Tibial nerve (tissue), 4 donors: ENCODE measurements at regions not wholly inside any gene's neighbourhood (a gene's known extent, or its start where the extent isn't known, plus 50 kb on each side); places are given as distances from the start of the nearest gene placed in this dataset.

Experiments
- DNase-seq, 2 donors: peaks; one replicate each; pipeline ENCODE4 v3.0.0-alpha.2; 2019; ENCODE audit warnings: low spot score in 2 of 2
- H3K27ac ChIP-seq, 4 donors: fragments of 200-600 bp; sonication (generic) in 3 of 4; one replicate each; pipeline ENCODE4 v1.5.1; 2017 to 2019; ENCODE audit warnings: mild to moderate bottlenecking in 1 of 4
- H3K27me3 ChIP-seq, 2 donors: fragments of 200-600 bp; sonication (generic) in 1 of 2; one replicate each; pipeline versions ENCODE4 v1.5.1 to v1.6.0; 2017 to 2019
- H3K36me3 ChIP-seq, 3 donors: fragments of 200-600 bp; sonication (generic); one replicate each; pipeline ENCODE4 v1.5.1; 2018 to 2019
- H3K4me1 ChIP-seq, 4 donors: fragments of 200-600 bp; sonication (generic) in 3 of 4; one replicate each; pipeline ENCODE4 v1.5.1; 2017 to 2019
- H3K4me3 ChIP-seq, 4 donors: fragments of 200-600 bp; sonication (generic) in 3 of 4; one replicate each; pipeline ENCODE4 v1.5.1; 2017 to 2019; ENCODE audit warnings: mild to moderate bottlenecking in 1 of 4, moderate library complexity in 1 of 4
- H3K9me3 ChIP-seq, 4 donors: fragments of 200-600 bp; sonication (generic) in 3 of 4; one replicate each; pipeline ENCODE4 v1.5.1; 2017 to 2019
- CTCF ChIP-seq, 5 experiments: fragments of 200-600 bp in 3 of 5; fragments of 450-650 bp in 2 of 5; sonication (generic) in 3 of 5; IDR thresholded peaks; one replicate each; pipeline ENCODE4 v1.5.1; 2016 to 2019; ENCODE audit warnings: antibody characterized with exemption in 5 of 5, mild to moderate bottlenecking in 3 of 5, moderate library complexity in 2 of 5
- EP300 ChIP-seq, 2 donors: sonication (generic); formaldehyde crosslinking; IDR thresholded peaks; one replicate each; pipeline ENCODE4 v1.6.1; 2017; ENCODE audit warnings: antibody characterized with exemption in 2 of 2, mild to moderate bottlenecking in 1 of 2
- POLR2A ChIP-seq, 2 donors: fragments of 450-650 bp; IDR thresholded peaks; one replicate each; pipeline ENCODE4 v1.6.1; 2017; ENCODE audit warnings: antibody characterized with exemption in 2 of 2, mild to moderate bottlenecking in 2 of 2, moderate library complexity in 2 of 2
- WGBS, 2 donors: methylation state at CpG; one replicate each; pipeline ENCODE4 v1.1.5; 2018; 5-methylcytosine and 5-hydroxymethylcytosine counted together

GRCh38 chr22:34111210-34111824 lies 191.0 kb upstream of the LARGE1 start:
- peak in 1 of 2 donors; percentile 14 for DNase-seq

GRCh38 chr22:34113381-34113780 lies 193.1 kb upstream of the LARGE1 start:
- Histone ChIP-seq H3K36me3 (no peaks in the 10 kb centered on the region), H3K4me1 (peaks cover 0 to 4% (median 0%) of the 10 kb centered on the region in 4 donors), H3K27me3 (no peaks in the 10 kb centered on the region), H3K27ac (no peak overlapping the region), H3K4me3 (no peak overlapping the region), H3K9me3 (peaks cover 0 to 6% (median 0%) of the 10 kb centered on the region in 4 donors)
- no peak for DNase-seq
- no peak for TF ChIP-seq EP300 (IDR thresholded peaks at IDR 0.05)
- no peak for TF ChIP-seq POLR2A (IDR thresholded peaks at IDR 0.05)
- TF ChIP-seq CTCF (IDR thresholded peaks at IDR 0.05), result no peak
- 50 to 61% methylated on average over 6 of the region's 6 CpGs for WGBS, 2 donors

More at GRCh38 chr22:34111210-34111824, 191.0 kb upstream of the LARGE1 start:
- TF ChIP-seq POLR2A (IDR thresholded peaks at IDR 0.05), result no peak
- peak; percentile 45 to 81 (median 55) for TF ChIP-seq CTCF (IDR thresholded peaks at IDR 0.05)
- no peak overlapping the region for H3K27ac ChIP-seq
- no peaks in the 10 kb centered on the region for H3K9me3 ChIP-seq
- H3K27me3 ChIP-seq, result no peaks in the 10 kb centered on the region
- H3K36me3 ChIP-seq, result no peaks in the 10 kb centered on the region
- WGBS, 2 donors, result 6 to 19% methylated on average over 6 to 7 of the region's 7 CpGs
- H3K4me1 ChIP-seq, result peaks cover 0 to 4% (median 0%) of the 10 kb centered on the region in 4 donors
- H3K4me3 ChIP-seq, result no peak overlapping the region

- H3K36me3 ChIP-seq, result no peaks in the 10 kb centered on the region
- H3K4me1 ChIP-seq, result peaks cover 0 to 4% (median 0%) of the 10 kb centered on the region in 4 donors
- H3K27me3 ChIP-seq, result no peaks in the 10 kb centered on the region
- 57 to 59% methylated on average over 2 of the region's 2 CpGs for whole genome bisulfite sequencing, 2 donors
- no peak for TF ChIP-seq CTCF (IDR thresholded peaks at IDR 0.05)
- no peak for TF ChIP-seq POLR2A (IDR thresholded peaks at IDR 0.05)
- TF ChIP-seq EP300 (IDR thresholded peaks at IDR 0.05), result no peak
- no peak overlapping the region for H3K27ac ChIP-seq
- H3K9me3 ChIP-seq, result peaks cover 0 to 6% (median 0%) of the 10 kb centered on the region in 4 donors
- H3K4me3 ChIP-seq, result no peak overlapping the region
- no peak for DNase-seq
These were observed 194.1 kb upstream of the LARGE1 start for GRCh38 chr22:34114406-34114805.

- H3K36me3 ChIP-seq, result no peaks in the 10 kb centered on the region
- H3K4me3 ChIP-seq, result no peak overlapping the region
- H3K4me1 ChIP-seq, result peaks cover 0 to 4% (median 0%) of the 10 kb centered on the region in 4 donors
- 89% methylated on average over 2 of the region's 2 CpGs for WGBS, 2 donors
- peaks cover 0 to 6% (median 0%) of the 10 kb centered on the region in 4 donors for H3K9me3 ChIP-seq
- no peak for TF ChIP-seq CTCF (IDR thresholded peaks at IDR 0.05)
- no peak for TF ChIP-seq POLR2A (IDR thresholded peaks at IDR 0.05)
- no peak for TF ChIP-seq EP300 (IDR thresholded peaks at IDR 0.05)
- H3K27ac ChIP-seq, result no peak overlapping the region
- no peaks in the 10 kb centered on the region for H3K27me3 ChIP-seq
- no peak for DNase-seq
These were observed 195.4 kb upstream of the LARGE1 start for GRCh38 chr22:34115722-34116121.

- no peak overlapping the region for H3K4me3 ChIP-seq
- DNase-seq, result no peak
- no peaks in the 10 kb centered on the region for H3K36me3 ChIP-seq
- no peak overlapping the region for H3K27ac ChIP-seq
- no peak for TF ChIP-seq POLR2A (IDR thresholded peaks at IDR 0.05)
- H3K27me3 ChIP-seq, result no peaks in the 10 kb centered on the region
- peaks cover 0 to 3% (median 0%) of the 10 kb centered on the region in 4 donors for H3K4me1 ChIP-seq
- peaks cover 0 to 6% (median 0%) of the 10 kb centered on the region in 4 donors for H3K9me3 ChIP-seq
These were observed 195.8 kb upstream of the LARGE1 start for GRCh38 chr22:34116126-34116525.
